ENCODE measurements at regions not wholly inside any gene's neighbourhood (a gene's known extent, or its start where the extent isn't known, plus 50 kb on each side); places are given as distances from the start of the nearest gene placed in this dataset.

DNA sequence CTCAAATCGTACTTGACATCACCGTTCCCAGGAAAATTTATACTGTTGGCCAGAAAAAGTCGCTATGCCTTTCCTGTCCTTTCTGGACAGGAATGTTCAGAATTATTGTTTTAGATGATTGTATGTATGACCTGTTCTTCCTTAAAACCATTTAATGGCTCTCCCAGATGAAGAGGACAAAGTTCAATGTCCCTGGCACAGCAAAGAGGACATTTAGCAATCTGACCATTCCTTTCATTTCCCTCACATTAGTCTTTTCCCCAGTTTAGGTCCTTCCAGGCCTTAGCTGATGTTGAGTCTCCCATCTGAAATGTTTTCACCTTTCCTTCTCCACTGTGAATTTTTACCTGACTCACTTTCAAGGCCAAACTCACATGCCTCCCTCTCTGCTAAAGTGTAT lies 938.9 kb downstream of the CDH11 start:
- H3K9me2 ChIP-seq (replicated peaks; ENCODE audit: insufficient read depth, low read length): no peaks in the 10 kb centered on the region
- DNase-seq: no peak
- no peak overlapping the region for H3K27ac ChIP-seq (ENCODE audit: low read length)
- H3K9me3 ChIP-seq (replicated peaks; ENCODE audit: insufficient read depth, low read length): no peaks in the 10 kb centered on the region
- no peaks in the 10 kb centered on the region for H3F3A ChIP-seq (ENCODE audit: insufficient read depth, low read length)
- no peaks in the 10 kb centered on the region for H3K27me3 ChIP-seq (replicated peaks; ENCODE audit: insufficient read depth, low read length)
- no peak overlapping the region for H3K4me2 ChIP-seq (ENCODE audit: low read depth, low read length)
- TF ChIP-seq EZH2 (optimal IDR thresholded peaks at IDR 0.05; ENCODE audit: low read depth, low read length) (no peak), EZH2phosphoT487 (IDR thresholded peaks at IDR 0.05; ENCODE audit: low read length) (no peak)
- TF ChIP-seq, protein P1, sequence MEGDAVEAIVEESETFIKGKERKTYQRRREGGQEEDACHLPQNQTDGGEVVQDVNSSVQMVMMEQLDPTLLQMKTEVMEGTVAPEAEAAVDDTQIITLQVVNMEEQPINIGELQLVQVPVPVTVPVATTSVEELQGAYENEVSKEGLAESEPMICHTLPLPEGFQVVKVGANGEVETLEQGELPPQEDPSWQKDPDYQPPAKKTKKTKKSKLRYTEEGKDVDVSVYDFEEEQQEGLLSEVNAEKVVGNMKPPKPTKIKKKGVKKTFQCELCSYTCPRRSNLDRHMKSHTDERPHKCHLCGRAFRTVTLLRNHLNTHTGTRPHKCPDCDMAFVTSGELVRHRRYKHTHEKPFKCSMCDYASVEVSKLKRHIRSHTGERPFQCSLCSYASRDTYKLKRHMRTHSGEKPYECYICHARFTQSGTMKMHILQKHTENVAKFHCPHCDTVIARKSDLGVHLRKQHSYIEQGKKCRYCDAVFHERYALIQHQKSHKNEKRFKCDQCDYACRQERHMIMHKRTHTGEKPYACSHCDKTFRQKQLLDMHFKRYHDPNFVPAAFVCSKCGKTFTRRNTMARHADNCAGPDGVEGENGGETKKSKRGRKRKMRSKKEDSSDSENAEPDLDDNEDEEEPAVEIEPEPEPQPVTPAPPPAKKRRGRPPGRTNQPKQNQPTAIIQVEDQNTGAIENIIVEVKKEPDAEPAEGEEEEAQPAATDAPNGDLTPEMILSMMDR (IDR thresholded peaks at IDR 0.05; ENCODE audit: low read length): no peak
- H3K9ac ChIP-seq (ENCODE audit: low read length): no peak overlapping the region
- no peaks in the 10 kb centered on the region for H3K79me2 ChIP-seq (ENCODE audit: low read length)
- no peaks in the 10 kb centered on the region for H3K36me3 ChIP-seq (replicated peaks; ENCODE audit: insufficient read depth, low read length)
- H2AFZ ChIP-seq (ENCODE audit: low read length): no peak overlapping the region
- H3K4me3 ChIP-seq (ENCODE audit: low read length): no peak overlapping the region
- no peaks in the 10 kb centered on the region for H4K20me1 ChIP-seq (ENCODE audit: insufficient read depth, low read length)
- H3K4me1 ChIP-seq (ENCODE audit: low read length): no peaks in the 10 kb centered on the region

DNA sequence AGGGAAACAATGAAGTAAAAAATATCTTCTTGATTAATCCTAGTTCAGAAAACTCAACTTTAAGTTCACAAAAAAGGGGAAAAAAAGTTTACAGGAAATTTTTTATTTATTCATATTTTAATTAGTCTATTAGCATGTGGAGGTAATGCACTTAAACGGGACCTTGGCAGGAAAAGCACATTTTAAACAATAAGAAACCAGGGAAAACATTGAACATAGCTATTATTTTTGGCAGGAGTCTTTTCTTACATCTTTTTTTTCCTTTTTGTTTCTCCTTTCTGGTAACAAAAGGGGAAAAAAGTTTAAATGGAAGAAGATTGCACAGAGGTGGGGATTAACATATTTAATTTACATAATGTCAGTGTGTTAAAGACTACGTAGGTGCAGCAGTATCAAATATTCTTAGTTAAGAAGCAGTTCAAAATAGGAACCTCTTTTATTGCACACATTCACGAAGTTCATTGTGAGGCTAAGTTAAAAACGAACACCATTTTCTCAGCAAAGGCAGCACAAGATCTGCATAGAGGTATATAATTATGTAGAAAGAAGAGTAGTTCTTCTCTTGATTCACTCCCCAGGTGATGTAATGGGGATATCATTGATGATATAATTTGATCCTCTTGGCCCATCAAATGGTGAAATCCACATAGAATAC lies 940.5 kb downstream of the CDH11 start:
- Histone ChIP-seq H3K4me1 (ENCODE audit: low read length) (no peaks in the 10 kb centered on the region), H3K36me3 (replicated peaks; ENCODE audit: insufficient read depth, low read length) (no peaks in the 10 kb centered on the region), H3K4me3 (ENCODE audit: low read length) (no peak overlapping the region), H3K79me2 (ENCODE audit: low read length) (no peaks in the 10 kb centered on the region), H3K9me2 (replicated peaks; ENCODE audit: insufficient read depth, low read length) (no peaks in the 10 kb centered on the region), H3K9me3 (replicated peaks; ENCODE audit: insufficient read depth, low read length) (no peaks in the 10 kb centered on the region), H3K27ac (ENCODE audit: low read length) (no peak overlapping the region), H2AFZ (ENCODE audit: low read length) (no peak overlapping the region), H4K20me1 (ENCODE audit: insufficient read depth, low read length) (no peaks in the 10 kb centered on the region), H3K4me2 (ENCODE audit: low read depth, low read length) (no peak overlapping the region), H3K9ac (ENCODE audit: low read length) (no peak overlapping the region), H3F3A (ENCODE audit: insufficient read depth, low read length) (no peaks in the 10 kb centered on the region), H3K27me3 (replicated peaks; ENCODE audit: insufficient read depth, low read length) (no peaks in the 10 kb centered on the region)
- DNase-seq: no peak
- TF ChIP-seq, protein P1 (IDR thresholded peaks at IDR 0.05; ENCODE audit: low read length): no peak
- TF ChIP-seq EZH2 (optimal IDR thresholded peaks at IDR 0.05; ENCODE audit: low read depth, low read length): no peak
- no peak for TF ChIP-seq EZH2phosphoT487 (IDR thresholded peaks at IDR 0.05; ENCODE audit: low read length)

DNA sequence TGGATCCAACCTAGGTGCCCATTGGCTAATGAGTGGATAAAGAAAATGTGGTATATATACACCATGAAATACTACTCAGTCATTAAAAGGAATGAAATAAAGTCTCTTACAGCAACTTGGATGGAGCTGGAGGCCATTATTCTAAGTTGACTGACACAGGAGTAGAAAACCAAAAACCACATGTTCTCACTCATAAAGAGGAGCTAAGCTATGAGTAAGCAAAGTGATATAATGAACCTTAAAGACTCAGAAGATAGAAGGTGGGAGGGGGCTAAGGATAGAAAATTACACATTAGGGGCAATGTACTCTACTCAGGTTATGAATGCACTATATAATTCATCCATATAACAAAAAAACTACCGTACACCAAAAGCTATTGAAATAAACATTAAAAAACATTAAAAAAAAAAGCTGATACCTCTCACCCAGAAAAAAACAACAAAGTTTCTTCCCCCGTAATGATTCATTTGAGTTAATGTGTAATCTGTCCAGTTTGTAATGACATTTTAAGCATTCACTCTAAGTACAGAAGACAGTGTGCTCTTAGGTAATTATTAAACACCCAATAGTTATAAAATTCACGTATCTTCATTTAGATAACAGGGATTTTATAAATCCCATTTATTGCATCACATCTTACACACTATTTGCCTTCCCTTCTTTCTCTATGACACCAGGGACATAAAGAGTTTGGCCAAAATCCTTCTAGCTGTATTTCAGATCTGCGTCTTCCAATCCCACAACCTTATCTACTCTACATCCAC lies 941.5 kb downstream of the CDH11 start:
- no peaks in the 10 kb centered on the region for H3K79me2 ChIP-seq (ENCODE audit: low read length)
- H3F3A ChIP-seq (ENCODE audit: insufficient read depth, low read length): no peaks in the 10 kb centered on the region
- H4K20me1 ChIP-seq (ENCODE audit: insufficient read depth, low read length): no peaks in the 10 kb centered on the region
- H3K4me3 ChIP-seq (ENCODE audit: low read length): no peak overlapping the region
- H3K9ac ChIP-seq (ENCODE audit: low read length): no peak overlapping the region
- H3K9me3 ChIP-seq (replicated peaks; ENCODE audit: insufficient read depth, low read length): no peaks in the 10 kb centered on the region
- no peaks in the 10 kb centered on the region for H3K36me3 ChIP-seq (replicated peaks; ENCODE audit: insufficient read depth, low read length)
- H3K27ac ChIP-seq (ENCODE audit: low read length): no peak overlapping the region
- DNase-seq: no peak
- H3K4me2 ChIP-seq (ENCODE audit: low read depth, low read length): no peak overlapping the region
- no peaks in the 10 kb centered on the region for H3K4me1 ChIP-seq (ENCODE audit: low read length)
- no peaks in the 10 kb centered on the region for H3K9me2 ChIP-seq (replicated peaks; ENCODE audit: insufficient read depth, low read length)
- TF ChIP-seq EZH2 (optimal IDR thresholded peaks at IDR 0.05; ENCODE audit: low read depth, low read length): no peak
- TF ChIP-seq, protein P1 (IDR thresholded peaks at IDR 0.05; ENCODE audit: low read length): no peak
- TF ChIP-seq EZH2phosphoT487 (IDR thresholded peaks at IDR 0.05; ENCODE audit: low read length): no peak
- no peak overlapping the region for H2AFZ ChIP-seq (ENCODE audit: low read length)
- no peaks in the 10 kb centered on the region for H3K27me3 ChIP-seq (replicated peaks; ENCODE audit: insufficient read depth, low read length)
